Upper lobe of left lung (tissue), 4 donors: ENCODE measurements at regions not wholly inside any gene's neighbourhood (a gene's known extent, or its start where the extent isn't known, plus 50 kb on each side); places are given as distances from the start of the nearest gene placed in this dataset.

Experiments
- CTCF ChIP-seq, 6 experiments: fragments of 450-650 bp in 4 of 6; fragments of 200-600 bp in 2 of 6; sonication (generic) in 2 of 6; IDR thresholded peaks; one replicate each; pipeline ENCODE4 v1.5.1; 2016 to 2019; ENCODE audit warnings: antibody characterized with exemption in 6 of 6
- EP300 ChIP-seq, 4 donors: sonication (generic); formaldehyde crosslinking; IDR thresholded peaks; one replicate each; pipeline ENCODE4 v1.5.1; 2017; ENCODE audit warnings: antibody characterized with exemption in 4 of 4, control low read depth in 2 of 4
- POLR2A ChIP-seq, 4 donors: fragments of 450-650 bp; IDR thresholded peaks; one replicate each; pipeline ENCODE4 v1.5.1; 2016 to 2017; ENCODE audit warnings: antibody characterized with exemption in 4 of 4, mild to moderate bottlenecking in 2 of 4
- POLR2AphosphoS5 ChIP-seq, 2 donors: sonication (generic); formaldehyde crosslinking; IDR thresholded peaks; one replicate each; pipeline ENCODE4 v1.5.1; 2017; ENCODE audit warnings: antibody characterized with exemption in 2 of 2

- TF ChIP-seq CTCF (IDR thresholded peaks at IDR 0.05): no peak
- no peak for TF ChIP-seq POLR2A (IDR thresholded peaks at IDR 0.05)
- TF ChIP-seq POLR2AphosphoS5 (IDR thresholded peaks at IDR 0.05): no peak
- no peak for TF ChIP-seq EP300 (IDR thresholded peaks at IDR 0.05)
These were observed 139.9 kb upstream of the ADCY1 start for GRCh38 chr7:45434167-45434784.
